GM19035 (cell line): ENCODE measurements at regions not wholly inside any gene's neighbourhood (a gene's known extent, or its start where the extent isn't known, plus 50 kb on each side); places are given as distances from the start of the nearest gene placed in this dataset.
"Not testable (repeated sequence)": the region's sequence is repeated elsewhere in the genome, so short reads cannot be mapped to it uniquely, and the experiment has no call there.

Source experiments
- ATAC-seq: cut with Tn5 transposase; IDR thresholded peaks from one replicate; pipeline ENCODE4 v1.9.1; 2021; ENCODE audit not compliant: unreplicated experiment

GRCh38 chr4:137868067-137868466, 335.8 kb upstream of the PCDH18 start:
- ATAC-seq = not testable (repeated sequence)

DNA sequence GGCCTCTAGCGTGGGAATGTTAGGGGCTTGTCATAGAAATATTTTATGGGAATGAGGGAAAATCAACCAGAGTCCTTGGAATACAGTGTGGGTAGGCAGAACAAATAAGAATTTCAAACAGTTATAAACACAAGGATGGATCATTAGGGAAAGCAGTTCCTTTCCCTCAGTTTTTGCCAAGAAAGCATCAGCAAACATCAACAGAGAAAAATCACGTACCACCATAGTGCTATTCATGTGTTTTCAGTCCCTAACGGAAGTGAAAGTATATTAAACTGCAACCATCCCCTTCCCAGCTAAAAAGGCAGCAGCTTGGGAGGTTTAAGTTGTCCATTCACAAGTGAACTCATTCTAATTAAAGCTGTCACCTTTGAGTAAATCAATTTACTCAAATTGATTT, 334.4 kb upstream of the PCDH18 start:
- no peak for ATAC-seq

DNA sequence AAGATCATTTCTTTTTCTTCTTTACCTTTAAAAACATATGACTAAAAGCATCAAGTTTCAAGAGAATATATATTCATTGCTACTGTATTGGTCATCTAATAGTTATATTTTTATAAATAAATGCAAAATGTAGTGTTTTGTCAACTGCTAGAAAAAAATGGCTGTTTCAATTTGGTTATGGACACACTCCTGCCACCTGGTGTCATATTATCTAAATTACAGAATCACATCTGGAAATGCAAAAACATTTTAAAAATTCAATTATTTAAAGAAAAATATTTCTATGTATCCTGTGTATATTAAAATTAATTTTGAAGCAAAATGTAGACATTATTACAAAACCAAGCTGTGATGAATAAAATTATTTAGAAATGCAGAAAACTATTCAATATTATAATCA, 329.4 kb upstream of the PCDH18 start:
- ATAC-seq = no peak

GRCh38 chr4:137853424-137853823, 321.1 kb upstream of the PCDH18 start:
- no peak for ATAC-seq

- no peak for ATAC-seq
Measured at GRCh38 chr4:137852326-137852725, 320.0 kb upstream of the PCDH18 start.

GRCh38 chr4:137851435-137851834, 319.1 kb upstream of the PCDH18 start:
- no peak for ATAC-seq

DNA sequence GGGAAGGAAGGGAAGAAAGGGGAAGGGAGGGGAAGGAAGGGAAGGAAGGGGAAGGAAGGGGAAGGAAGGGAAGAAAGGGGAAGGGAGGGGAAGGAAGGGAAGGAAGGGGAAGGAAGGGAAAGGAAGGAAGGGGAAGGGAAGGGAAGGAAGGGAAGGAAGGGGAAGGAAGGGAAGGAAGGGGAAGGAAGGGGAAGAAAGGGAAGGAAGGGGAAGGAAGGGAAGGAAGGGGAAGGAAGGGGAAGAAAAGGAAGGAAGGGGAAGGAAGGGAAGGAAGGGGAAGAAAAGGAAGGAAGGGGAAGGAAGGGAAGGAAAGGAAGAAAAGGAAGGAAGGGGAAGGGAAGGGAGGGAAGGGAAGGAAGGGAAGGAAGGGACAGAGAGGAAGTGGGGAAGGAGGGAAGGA, 295.7 kb upstream of the PCDH18 start:
- ATAC-seq = not testable (repeated sequence)

GRCh38 chr4:137825505-137825904, 293.2 kb upstream of the PCDH18 start:
- no peak for ATAC-seq

- no peak for ATAC-seq
Measured at GRCh38 chr4:137823007-137823406, 290.7 kb upstream of the PCDH18 start.

DNA sequence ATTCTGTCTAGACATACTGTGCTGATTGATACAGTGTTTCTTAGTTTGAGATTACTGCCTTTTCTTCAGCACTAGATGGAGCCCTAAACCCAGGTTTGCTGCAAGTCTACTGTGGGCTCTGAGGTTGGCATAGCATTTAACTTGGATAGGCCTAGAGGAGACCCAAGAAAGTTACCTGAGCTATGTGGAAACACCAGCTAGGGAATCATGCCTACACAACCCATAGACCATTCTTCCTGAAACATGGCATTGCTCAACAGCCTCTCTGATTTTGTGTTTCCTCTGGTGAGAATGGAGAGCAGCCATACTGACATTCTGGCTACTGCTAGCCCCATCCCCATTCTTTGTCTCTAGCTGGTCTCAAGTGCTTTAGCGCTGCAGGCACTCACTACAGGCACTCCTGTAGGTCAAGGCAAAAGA, 287.7 kb upstream of the PCDH18 start:
- peak; percentile 91 for ATAC-seq

DNA sequence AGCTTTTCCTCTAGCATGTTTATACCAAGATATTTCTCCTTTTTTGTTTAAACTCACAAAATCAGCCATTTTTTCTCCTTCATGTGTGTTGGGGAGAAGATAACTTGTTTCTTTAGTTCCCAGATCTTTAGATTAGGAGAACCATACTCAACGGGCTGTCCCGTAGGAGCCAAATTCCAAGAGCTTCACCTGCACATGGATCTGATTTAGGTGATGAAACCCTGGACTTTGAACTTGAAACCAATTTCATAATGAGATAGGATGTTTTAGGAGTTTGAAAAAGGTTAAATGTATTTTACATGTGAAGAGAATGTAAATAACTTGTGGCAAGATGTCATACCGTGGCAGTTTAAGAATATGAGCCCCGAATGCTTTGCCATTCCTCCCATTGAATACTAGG, 280.0 kb upstream of the PCDH18 start:
- no peak for ATAC-seq

GRCh38 chr4:137806420-137806819, 274.1 kb upstream of the PCDH18 start:
- no peak for ATAC-seq

DNA sequence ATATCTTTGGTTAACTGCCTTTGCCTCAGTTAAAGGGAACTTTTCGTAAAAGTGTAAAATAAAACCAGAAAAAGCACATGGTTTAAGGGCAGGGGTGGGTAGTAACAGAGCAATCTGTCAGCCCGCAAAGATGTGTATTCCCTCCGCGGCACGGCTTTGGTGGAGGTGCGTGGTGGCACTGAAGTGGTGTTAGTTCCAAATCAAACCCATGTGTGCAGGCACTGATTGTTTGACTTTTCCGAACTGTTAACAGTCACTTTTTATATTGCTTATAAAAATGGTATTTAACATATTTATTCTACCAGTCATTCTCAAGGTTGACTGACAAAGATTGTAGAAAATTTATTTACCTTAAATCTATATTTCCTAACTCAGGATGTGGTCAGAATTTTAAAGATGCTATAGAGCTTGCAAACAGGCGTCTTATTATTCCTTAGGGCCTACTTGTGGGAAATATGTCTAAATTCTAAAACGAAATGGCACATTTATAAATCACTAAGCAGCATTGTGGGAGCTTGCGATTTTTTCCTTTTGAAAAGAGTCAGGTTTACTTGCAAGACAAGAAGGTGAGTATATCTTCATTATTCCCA, 272.7 kb upstream of the PCDH18 start:
- ATAC-seq = no peak

- ATAC-seq = no peak
Measured at GRCh38 chr4:137800861-137801260, 268.6 kb upstream of the PCDH18 start.

DNA sequence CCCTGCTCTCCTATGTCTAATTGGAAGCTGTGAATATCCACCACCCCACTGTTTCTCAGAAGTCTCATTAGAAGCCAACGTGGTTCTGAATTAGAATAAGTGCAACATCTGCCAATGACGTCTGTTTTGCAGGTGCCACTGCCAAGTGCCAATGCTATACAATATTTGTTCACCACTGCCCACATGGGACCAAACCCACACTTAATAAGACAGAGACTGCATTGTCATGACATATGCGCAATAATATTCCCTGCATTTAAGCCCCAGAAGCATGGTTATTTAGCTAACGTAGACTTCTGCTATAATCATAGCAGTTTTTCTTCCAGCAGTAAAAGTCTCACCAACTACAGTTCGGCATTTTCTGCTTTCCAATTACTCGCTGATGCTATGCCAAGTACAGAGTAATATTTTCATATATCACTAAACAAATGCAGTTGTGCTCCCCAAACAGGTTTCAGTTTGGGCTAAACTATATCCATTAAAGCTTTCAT, 262.5 kb upstream of the PCDH18 start:
- no peak for ATAC-seq

DNA sequence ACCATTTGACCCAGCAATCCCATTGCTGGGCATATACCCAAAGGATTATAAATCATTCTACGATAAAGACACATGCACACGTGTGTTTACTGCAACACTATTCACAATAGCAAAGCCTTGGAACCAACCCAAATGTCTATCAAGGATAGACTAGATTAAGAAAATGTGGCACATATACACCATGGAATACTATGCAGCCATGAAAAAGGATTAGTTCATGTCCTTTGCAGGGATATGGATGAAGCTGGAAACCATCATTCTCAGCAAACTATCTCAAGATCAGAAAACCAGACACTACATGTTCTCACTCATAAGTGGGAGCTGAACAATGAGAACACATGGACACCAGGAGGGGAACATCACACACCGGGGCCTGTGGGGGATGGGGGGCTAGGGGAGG, 257.0 kb upstream of the PCDH18 start:
- not testable (repeated sequence) for ATAC-seq

- not testable (repeated sequence) for ATAC-seq
Measured at GRCh38 chr4:137783923-137784322, 251.6 kb upstream of the PCDH18 start.

- no peak for ATAC-seq
Measured at GRCh38 chr4:137775701-137776100, 243.4 kb upstream of the PCDH18 start.

DNA sequence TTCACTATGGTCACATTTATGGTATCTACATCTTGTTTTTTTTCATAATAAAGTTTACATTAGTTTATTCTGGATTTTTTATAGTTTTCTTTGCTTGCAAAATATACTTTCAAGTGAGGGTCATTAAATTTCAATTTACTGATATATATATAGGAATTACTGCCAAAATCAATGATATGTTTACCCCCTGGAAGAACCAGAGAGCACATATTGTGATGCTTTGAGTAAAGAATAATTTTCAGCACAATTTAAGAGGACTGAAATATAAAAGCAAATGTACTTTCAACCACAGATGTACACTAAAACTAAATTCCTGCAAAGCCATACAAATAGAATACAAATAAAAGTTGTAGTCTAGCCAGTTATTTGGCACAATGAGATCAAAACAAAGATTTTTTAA, 242.2 kb upstream of the PCDH18 start:
- ATAC-seq = no peak

- ATAC-seq = no peak
Measured at GRCh38 chr4:137768881-137769280, 236.6 kb upstream of the PCDH18 start.

- ATAC-seq = no peak
Measured at GRCh38 chr4:137768196-137768595, 235.9 kb upstream of the PCDH18 start.

DNA sequence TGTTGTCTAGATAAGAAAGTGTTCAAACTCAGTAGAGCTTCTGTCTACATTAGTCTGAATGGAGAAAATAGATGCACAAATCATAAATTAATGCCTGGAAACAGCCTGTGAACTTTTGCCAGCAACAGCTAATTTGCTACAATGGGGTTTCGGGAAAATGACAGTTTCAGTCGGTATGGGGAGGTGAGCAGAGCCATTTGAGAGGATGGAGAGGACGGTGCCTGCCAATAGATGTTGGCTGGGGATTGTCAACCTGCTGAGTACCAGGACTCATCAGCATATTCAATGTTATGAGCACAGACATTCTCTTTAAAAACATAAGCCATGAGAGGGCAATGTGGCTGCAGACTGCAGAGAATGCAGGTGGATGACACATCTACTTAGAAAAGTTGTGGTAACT, 230.3 kb upstream of the PCDH18 start:
- ATAC-seq = no peak
